ENCODE measurements at regions not wholly inside any gene's neighbourhood (a gene's known extent, or its start where the extent isn't known, plus 50 kb on each side); places are given as distances from the start of the nearest gene placed in this dataset.
"Not testable (repeated sequence)": the region's sequence is repeated elsewhere in the genome, so short reads cannot be mapped to it uniquely, and the experiment has no call there.

DNA sequence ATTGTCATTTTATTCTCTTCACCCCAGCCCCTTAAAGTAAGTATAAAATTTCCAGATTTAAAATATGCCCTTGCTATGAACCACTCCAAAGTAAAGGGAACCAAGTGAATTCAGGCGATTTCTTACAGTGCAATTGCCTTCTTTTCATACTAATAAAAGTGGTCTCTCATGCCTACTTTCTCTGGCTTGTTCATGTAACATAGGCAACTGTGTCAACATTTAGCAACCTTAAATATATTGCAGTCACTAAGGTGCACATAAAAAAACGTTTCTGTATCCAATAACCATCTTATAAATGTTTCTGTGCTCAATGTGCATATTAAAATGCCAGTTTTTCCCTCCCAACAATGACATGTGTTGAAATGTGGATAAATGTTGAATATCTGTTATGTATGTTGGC lies 271.6 kb upstream of the DCN start:
- no peak overlapping the region for H3K4me3 ChIP-seq (replicated peaks; ENCODE audit: low read depth, low read length)
- no peak for TF ChIP-seq CTCF (IDR thresholded peaks at IDR 0.05; ENCODE audit: low read depth, low read length, missing control alignments)
- DNase-seq (ENCODE audit: extremely low read depth, low read depth) = no peak

DNA sequence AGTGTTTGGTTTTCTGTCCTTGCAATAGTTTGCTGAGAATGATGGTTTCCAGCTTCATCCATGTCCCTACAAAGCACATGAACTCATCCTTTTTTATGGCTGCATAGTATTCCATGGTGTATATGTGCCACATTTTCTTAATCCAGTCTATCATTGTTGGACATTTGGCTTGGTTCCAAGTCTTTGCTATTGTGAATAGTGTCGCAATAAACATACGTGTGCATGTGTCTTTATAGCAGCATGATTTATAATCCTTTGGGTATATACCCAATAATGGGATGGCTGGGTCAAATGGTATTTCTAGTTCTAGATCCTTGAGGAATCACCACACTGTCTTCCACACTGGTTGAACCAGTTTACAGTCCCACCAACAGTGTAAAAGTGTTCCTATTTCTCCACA lies 269.8 kb upstream of the DCN start:
- not testable (repeated sequence) for H3K4me3 ChIP-seq (replicated peaks; ENCODE audit: low read depth, low read length); DNase-seq (ENCODE audit: extremely low read depth, low read depth)

DNA sequence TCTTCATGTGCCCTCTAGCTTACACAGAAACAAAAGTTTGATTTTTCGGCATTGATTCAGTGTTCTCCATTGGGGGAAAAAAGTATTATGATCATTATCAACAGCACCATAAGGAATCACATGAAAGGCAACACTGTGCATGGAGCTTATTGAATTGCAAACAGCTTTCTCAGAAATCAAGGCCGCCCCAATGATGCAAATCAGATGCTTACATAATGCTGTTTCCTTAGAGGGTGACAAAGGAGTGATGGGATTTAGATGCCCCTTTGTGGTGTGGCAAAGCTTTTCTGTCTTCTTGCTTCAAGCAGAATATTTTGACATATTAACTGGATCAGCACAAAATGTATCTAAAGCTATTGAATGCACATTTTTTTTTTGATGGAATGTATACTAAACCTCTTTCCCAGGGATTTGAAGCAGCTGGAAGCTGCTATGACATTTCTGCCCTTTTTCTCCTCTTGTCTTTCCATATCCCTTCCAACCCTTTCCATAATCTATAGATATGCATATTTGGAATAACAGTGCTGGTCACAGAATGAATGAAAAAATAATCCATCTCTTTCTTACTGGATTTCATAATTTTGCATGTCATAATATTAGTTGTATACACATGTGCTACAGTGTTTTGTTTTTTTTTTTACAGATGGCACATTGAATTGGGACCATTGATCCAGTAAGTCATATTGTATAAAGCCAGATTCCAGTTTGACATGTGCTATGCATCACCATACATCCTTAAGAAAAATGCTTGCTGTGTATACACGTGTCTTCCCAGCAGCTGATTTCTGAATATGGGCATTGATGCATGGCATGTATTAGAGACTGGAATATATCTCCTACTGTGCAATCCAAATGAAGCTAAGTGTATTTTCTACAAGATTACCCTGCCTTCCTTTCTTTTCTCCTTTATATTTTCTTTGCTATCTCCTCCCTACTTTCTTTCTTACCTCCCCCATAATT lies 259.7 kb upstream of the DCN start:
- no peak for DNase-seq (ENCODE audit: extremely low read depth, low read depth)
- no peak for TF ChIP-seq CTCF (IDR thresholded peaks at IDR 0.05; ENCODE audit: low read depth, low read length, missing control alignments)
- no peak overlapping the region for H3K4me3 ChIP-seq (replicated peaks; ENCODE audit: low read depth, low read length)

- H3K4me3 ChIP-seq (replicated peaks; ENCODE audit: low read depth, low read length) = no peak overlapping the region
- no peak for TF ChIP-seq CTCF (IDR thresholded peaks at IDR 0.05; ENCODE audit: low read depth, low read length, missing control alignments)
- no peak for DNase-seq (ENCODE audit: extremely low read depth, low read depth)
Observed at GRCh38 chr12:91441246-91441645, 258.6 kb upstream of the DCN start.

DNA sequence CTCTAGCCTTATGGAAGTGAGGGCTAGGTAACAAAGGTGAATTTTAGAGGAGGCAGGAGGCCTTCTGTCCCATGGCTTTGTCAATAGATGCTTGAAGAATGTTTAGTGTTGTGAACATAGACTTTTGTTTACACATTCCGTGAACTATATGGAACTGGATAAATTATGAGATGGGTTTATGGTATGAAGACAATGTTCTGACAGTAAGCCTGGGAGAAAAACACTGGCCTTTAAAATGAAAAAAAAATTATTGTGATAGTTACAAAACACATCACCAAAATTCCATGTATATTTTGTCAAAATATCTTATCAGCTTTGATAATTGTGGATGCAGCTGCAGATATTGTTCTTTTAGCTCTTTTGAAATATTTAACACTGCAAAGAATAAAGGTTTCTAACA lies 251.5 kb upstream of the DCN start:
- no peak for DNase-seq (ENCODE audit: extremely low read depth, low read depth)
- TF ChIP-seq CTCF (IDR thresholded peaks at IDR 0.05; ENCODE audit: low read depth, low read length, missing control alignments) = no peak
- H3K4me3 ChIP-seq (replicated peaks; ENCODE audit: low read depth, low read length) = no peak overlapping the region

- no peak for TF ChIP-seq CTCF (IDR thresholded peaks at IDR 0.05; ENCODE audit: low read depth, low read length, missing control alignments)
- no peak for DNase-seq (ENCODE audit: extremely low read depth, low read depth)
- no peak overlapping the region for H3K4me3 ChIP-seq (replicated peaks; ENCODE audit: low read depth, low read length)
Observed at GRCh38 chr12:91432755-91433154, 250.1 kb upstream of the DCN start.

DNA sequence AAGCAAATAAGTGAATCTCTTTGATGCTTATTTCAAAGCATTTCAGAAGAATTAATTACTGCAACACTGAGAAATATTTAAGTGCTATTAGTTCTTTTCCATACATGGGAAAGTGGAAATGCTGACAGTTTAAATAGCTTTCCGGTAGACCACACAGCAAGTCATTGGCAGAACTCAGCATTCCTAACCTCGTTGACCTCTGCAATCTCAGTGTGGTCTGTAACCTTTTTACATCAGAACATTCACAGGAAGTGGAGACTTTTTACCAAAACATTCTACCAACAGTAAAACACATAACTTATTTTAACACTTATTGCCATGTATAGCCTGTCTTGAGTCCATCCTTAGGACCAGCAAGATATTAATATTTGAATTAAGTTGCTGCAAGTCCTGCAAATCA lies 249.5 kb upstream of the DCN start:
- no peak for DNase-seq (ENCODE audit: extremely low read depth, low read depth)
- H3K4me3 ChIP-seq (replicated peaks; ENCODE audit: low read depth, low read length) = no peak overlapping the region
- no peak for TF ChIP-seq CTCF (IDR thresholded peaks at IDR 0.05; ENCODE audit: low read depth, low read length, missing control alignments)

Data from HFF-Myc (cell line).